GM18517 (cell line): ENCODE measurements at regions not wholly inside any gene's neighbourhood (a gene's known extent, or its start where the extent isn't known, plus 50 kb on each side); places are given as distances from the start of the nearest gene placed in this dataset.

ENCODE experiments used
- ATAC-seq: cut with Tn5 transposase; IDR thresholded peaks from one replicate; pipeline ENCODE4 v1.9.1; 2021; ENCODE audit warnings: mild to moderate bottlenecking, moderate library complexity; ENCODE audit not compliant: unreplicated experiment

GRCh38 chr3:59547874-59548273 is 498.0 kb upstream of the CFAP20DC start:
- ATAC-seq = no peak

- ATAC-seq = no peak
Measured at GRCh38 chr3:59546522-59546921, 496.7 kb upstream of the CFAP20DC start.

GRCh38 chr3:59545374-59545773 is 495.5 kb upstream of the CFAP20DC start:
- no peak for ATAC-seq

GRCh38 chr3:59542276-59542675 is 492.5 kb upstream of the CFAP20DC start:
- ATAC-seq = no peak

- ATAC-seq = peak; percentile 79
Measured at GRCh38 chr3:59540696-59541095, 490.9 kb upstream of the CFAP20DC start.

- no peak for ATAC-seq
Measured at GRCh38 chr3:59540241-59540640, 490.4 kb upstream of the CFAP20DC start.

GRCh38 chr3:59538753-59539432 is 489.1 kb upstream of the CFAP20DC start:
- ATAC-seq = no peak

- ATAC-seq = no peak
Measured at GRCh38 chr3:59535791-59536221, 486.0 kb upstream of the CFAP20DC start.

GRCh38 chr3:59531994-59532393 is 482.2 kb upstream of the CFAP20DC start:
- ATAC-seq = no peak

GRCh38 chr3:59531066-59531745 is 481.4 kb upstream of the CFAP20DC start:
- ATAC-seq = no peak

GRCh38 chr3:59528251-59528650 is 478.4 kb upstream of the CFAP20DC start:
- no peak for ATAC-seq

GRCh38 chr3:59527493-59527892 is 477.7 kb upstream of the CFAP20DC start:
- no peak for ATAC-seq

GRCh38 chr3:59526999-59527398 is 477.2 kb upstream of the CFAP20DC start:
- ATAC-seq = no peak

GRCh38 chr3:59522550-59522949 is 472.7 kb upstream of the CFAP20DC start:
- ATAC-seq = no peak

GRCh38 chr3:59519094-59519493 is 469.3 kb upstream of the CFAP20DC start:
- no peak for ATAC-seq

- no peak for ATAC-seq
Measured at GRCh38 chr3:59518283-59519055, 468.6 kb upstream of the CFAP20DC start.

GRCh38 chr3:59517388-59517787 is 467.6 kb upstream of the CFAP20DC start:
- ATAC-seq = no peak

- no peak for ATAC-seq
Measured at GRCh38 chr3:59515966-59516365, 466.1 kb upstream of the CFAP20DC start.

GRCh38 chr3:59514865-59515482 is 465.1 kb upstream of the CFAP20DC start:
- ATAC-seq = no peak

- ATAC-seq = no peak
Measured at GRCh38 chr3:59513570-59513969, 463.7 kb upstream of the CFAP20DC start.

GRCh38 chr3:59512066-59512465 is 462.2 kb upstream of the CFAP20DC start:
- ATAC-seq = no peak
